ENCODE measurements at regions not wholly inside any gene's neighbourhood (a gene's known extent, or its start where the extent isn't known, plus 50 kb on each side); places are given as distances from the start of the nearest gene placed in this dataset.

GRCh38 chr2:226123300-226123699 is 676.3 kb downstream of the IRS1 start:
- no peak for TF ChIP-seq EZH2 (IDR thresholded peaks at IDR 0.05; ENCODE audit: borderline replicate concordance, low read depth, low read length, severe bottlenecking)
- TF ChIP-seq, protein P1, sequence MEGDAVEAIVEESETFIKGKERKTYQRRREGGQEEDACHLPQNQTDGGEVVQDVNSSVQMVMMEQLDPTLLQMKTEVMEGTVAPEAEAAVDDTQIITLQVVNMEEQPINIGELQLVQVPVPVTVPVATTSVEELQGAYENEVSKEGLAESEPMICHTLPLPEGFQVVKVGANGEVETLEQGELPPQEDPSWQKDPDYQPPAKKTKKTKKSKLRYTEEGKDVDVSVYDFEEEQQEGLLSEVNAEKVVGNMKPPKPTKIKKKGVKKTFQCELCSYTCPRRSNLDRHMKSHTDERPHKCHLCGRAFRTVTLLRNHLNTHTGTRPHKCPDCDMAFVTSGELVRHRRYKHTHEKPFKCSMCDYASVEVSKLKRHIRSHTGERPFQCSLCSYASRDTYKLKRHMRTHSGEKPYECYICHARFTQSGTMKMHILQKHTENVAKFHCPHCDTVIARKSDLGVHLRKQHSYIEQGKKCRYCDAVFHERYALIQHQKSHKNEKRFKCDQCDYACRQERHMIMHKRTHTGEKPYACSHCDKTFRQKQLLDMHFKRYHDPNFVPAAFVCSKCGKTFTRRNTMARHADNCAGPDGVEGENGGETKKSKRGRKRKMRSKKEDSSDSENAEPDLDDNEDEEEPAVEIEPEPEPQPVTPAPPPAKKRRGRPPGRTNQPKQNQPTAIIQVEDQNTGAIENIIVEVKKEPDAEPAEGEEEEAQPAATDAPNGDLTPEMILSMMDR (IDR thresholded peaks at IDR 0.05; ENCODE audit: borderline replicate concordance, extremely low read depth, low read length, poor library complexity, severe bottlenecking), result no peak
